Activated T-cell treated with anti-CD3 and anti-CD28 coated beads, Interleukin-2, amount 50 U/mL, for 1 hour (primary cell): ENCODE measurements at regions not wholly inside any gene's neighbourhood (a gene's known extent, or its start where the extent isn't known, plus 50 kb on each side); places are given as distances from the start of the nearest gene placed in this dataset.
"Not testable (repeated sequence)": the region's sequence is repeated elsewhere in the genome, so short reads cannot be mapped to it uniquely, and the experiment has no call there.

Source experiments
- DNase-seq: peaks from one replicate; pipeline ENCODE4 v3.0.0-alpha.2; 2020

DNA sequence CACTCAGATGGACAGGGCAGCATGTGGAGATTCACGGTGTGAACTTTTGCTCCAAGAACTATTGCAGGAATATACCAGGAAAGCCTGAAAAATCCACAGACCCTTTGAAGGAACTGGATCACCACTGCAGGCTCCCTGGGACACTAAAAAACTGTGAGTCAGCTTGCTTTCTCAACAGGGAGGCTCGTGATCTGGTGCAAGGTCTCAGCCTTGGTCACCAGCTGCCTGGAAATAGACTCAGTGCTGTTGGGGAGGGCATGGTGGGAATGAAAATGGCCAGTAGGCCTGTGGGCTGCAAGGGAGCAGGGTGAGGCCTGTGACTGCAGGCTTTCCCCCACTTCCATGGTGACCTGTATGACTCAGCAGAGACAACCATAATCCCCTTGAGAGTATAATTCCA, 426.4 kb upstream of the RPS6KA3 start:
- no peak for DNase-seq

- DNase-seq: no peak
Measured at GRCh38 chrX:20686256-20686655, 419.5 kb upstream of the RPS6KA3 start.

DNA sequence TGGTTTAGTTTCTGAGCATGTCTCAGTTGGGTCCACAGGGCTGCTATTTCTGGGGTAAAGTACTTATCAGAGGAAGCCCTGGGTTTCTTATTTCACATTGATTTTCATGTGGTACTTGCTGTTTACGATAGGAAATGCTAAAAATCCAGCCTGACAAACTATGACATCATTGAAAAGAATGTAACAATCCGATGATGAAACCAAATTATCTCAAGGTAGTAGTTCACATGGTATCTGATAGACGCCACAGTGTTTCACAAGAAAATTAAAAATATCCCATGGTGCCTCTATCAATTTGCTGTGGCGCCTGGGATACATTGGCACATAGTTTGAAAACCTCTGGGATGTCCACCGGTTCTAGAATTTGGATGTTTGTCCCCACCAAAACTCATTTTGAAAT, 418.9 kb upstream of the RPS6KA3 start:
- DNase-seq: no peak

DNA sequence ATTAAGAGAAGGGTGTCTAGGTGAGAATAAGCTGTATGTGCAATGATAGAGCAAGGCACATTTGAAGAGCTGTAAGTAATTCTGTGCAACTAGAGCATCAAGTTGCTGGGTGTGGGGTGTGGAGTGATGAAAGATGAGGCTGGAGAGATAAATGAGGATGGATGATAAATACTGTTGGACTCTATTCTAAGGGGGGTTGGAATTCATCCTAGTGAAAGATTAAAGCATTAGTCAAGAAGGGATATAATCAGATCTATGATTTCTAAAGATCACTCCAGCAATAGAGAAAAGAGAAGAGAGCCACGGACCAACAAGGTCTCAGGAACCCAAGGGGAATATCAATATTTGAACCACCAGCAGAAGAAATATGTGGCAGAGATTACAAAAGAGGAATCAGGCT, 415.0 kb upstream of the RPS6KA3 start:
- DNase-seq: no peak

- DNase-seq: no peak
Measured at GRCh38 chrX:20680998-20681397, 414.3 kb upstream of the RPS6KA3 start.

GRCh38 chrX:20672476-20672875, 405.8 kb upstream of the RPS6KA3 start:
- no peak for DNase-seq

DNA sequence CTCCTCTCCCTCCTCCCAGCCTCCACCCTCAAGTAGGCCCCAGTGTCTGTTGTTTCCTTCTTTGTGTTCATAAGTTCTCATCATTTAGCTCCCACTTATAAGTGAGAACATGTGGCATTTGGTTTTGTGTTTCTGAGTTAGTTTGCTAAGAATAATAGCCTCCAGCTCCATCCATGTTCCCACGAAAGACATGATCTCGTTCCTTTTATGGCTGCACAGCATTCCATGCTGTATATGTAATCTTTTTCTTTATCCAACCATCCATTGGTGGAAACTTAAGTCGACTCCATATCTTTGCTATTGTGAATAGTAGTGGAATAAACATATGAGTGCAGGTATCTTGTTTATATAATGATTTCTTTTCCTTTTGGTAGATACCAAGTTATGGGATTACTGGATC, 405.0 kb upstream of the RPS6KA3 start:
- DNase-seq: not testable (repeated sequence)

DNA sequence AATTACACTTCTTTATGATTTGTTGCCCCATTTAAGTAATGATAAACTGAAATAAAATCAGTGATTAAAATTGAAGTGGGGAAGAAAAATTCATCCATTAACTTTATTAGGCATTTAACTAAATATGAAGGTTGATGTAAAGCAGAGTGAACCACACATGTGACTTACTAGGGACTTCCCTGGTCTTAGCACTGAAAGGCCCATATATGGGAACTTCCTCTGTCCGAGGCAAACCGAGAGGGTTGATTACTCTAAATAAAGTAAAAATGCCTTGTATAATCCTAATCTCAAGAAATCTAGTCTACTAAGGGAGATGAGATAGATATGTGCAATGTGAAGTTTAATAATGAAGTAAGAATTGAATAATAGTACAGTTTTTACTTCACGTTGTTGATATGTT, 403.9 kb upstream of the RPS6KA3 start:
- no peak for DNase-seq

DNA sequence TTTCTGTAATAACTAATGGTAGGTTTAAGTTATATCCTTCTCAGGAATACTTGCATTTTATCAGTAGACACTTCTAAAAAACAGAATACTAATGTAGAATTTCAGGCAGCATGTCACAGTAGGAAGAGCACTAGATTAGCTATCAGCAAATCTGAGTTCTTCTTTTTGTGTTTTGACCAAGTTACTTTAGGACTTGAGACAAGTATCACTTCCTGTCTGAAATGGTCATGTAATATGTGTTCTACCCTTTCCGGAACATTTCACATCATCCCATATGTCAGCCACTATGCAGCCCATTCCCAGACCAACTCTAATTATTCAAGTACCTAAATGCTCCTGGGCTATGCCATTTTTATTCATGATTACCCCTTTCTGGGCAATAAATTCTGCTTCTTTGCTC, 401.8 kb upstream of the RPS6KA3 start:
- no peak for DNase-seq

DNA sequence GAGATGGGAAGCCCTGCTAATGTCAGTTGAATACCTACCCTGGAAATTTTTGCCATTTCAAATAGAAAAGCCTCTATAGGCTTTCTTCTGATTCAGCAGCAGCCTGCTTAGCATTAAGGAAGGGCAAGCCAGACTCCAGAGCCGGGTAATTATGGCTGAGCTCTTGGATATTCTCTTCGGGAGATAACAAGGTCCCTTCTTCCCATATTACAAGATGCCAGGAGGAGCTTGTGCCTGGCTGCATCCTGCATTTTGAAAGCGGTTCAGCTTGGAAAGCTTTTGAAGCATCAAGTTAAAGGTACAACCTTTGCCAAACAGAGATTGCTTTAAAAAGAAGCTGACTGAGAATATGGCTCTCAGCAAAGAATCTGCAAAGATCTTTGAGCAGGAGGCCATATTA, 399.6 kb upstream of the RPS6KA3 start:
- DNase-seq: no peak

GRCh38 chrX:20665481-20665880, 398.8 kb upstream of the RPS6KA3 start:
- no peak for DNase-seq

GRCh38 chrX:20664774-20665173, 398.1 kb upstream of the RPS6KA3 start:
- DNase-seq: no peak

GRCh38 chrX:20664131-20664530, 397.4 kb upstream of the RPS6KA3 start:
- no peak for DNase-seq

DNA sequence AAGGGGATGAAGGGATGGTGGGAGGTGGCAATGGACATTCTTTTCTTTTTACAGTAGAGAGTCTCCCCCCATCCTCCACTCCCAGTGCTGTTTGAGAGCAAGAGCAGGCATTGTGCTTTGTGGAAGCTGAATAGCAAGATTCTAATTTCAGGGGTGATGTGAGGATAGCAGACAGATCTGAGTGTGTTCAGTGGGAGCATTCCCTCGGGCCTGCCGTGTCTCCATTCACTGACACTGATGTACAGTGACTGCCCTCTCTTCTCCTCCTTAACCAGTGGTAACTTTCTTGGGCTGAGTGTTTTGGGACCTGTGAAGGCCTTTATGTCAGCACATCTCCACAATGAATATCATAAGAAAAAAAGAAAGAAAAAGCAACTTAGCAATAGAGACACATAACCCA, 396.6 kb upstream of the RPS6KA3 start:
- no peak for DNase-seq

GRCh38 chrX:20656721-20657120, 390.0 kb upstream of the RPS6KA3 start:
- DNase-seq: no peak

GRCh38 chrX:20654596-20655106, 387.9 kb upstream of the RPS6KA3 start:
- DNase-seq: no peak

DNA sequence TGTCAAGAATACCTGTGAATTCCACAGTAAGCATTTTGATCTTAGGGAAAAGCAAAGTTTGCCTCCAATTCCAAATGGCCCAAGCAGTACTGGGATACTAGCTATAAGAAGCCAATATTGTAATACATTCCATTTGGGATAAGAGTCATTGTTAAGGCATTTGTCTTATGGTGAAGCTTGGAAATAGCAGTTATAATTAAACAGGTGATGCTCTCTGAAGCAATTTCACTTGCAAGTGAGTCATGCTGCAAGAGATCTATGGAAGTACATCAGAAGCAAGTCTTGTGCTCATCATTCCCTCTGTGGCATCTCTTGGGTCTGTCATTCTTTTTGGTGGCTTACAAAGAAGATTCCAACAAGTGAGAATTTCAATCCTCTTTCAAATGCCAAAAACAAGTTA, 386.4 kb upstream of the RPS6KA3 start:
- DNase-seq: no peak

DNA sequence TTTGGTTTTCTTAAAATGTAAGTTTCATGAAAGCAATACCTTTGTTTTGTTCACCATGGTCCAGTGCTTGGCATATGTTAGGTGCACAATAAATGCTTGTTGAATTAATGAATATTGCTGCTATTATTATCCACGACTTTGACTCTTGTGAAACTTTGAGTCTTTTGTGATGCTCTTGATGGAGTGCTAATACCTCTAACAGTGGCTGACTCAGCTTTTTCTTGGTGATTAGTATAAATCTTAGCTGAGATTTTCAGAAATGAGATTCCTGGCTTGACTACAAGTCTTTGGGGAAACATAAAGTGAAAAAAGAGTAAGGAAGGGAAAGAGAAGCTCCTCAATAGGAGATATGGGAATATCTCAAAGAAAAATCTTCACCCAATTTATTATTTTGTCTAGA, 375.2 kb upstream of the RPS6KA3 start:
- no peak for DNase-seq

DNA sequence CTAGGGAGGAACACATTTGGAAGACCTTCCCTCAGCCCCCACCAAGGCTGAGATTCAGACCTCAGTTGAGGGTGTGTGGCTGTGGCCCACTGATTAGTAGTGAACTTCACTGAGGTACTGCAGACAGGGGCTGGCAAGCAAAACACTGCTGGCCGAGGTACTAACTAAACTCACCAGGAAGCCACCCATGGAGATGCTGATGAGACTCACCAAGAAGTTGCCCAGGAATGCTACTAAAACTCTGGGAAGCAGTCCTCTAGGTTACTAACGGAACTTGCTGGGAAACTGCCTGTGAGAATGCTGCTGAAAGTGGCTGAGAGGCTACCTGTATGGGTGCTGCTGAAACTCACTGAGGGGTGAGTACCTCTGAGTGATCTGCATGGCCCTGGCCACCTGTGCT, 372.4 kb upstream of the RPS6KA3 start:
- DNase-seq: no peak

GRCh38 chrX:20637351-20637750, 370.6 kb upstream of the RPS6KA3 start:
- no peak for DNase-seq

DNA sequence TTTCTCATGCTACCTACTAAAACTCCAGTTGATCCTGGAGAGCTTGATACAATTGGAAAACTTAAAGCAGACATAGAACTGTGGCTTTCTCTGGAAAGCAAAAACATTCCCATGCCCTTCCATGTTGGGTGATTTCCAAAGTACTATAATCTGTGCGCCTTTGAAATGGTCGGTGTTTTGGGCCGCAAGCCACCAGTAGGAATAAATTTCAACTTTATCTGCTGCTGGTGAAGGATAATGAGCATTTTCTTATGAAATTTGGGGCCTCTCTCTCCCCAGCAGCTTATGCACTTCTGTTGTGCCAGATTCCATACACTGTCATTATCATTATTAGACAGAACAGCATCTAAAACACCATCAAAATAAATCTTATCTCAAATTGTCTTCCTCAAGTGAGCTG, 366.7 kb upstream of the RPS6KA3 start:
- DNase-seq: no peak

GRCh38 chrX:20623448-20623847, 356.7 kb upstream of the RPS6KA3 start:
- DNase-seq: no peak

GRCh38 chrX:20620306-20620705, 353.6 kb upstream of the RPS6KA3 start:
- no peak for DNase-seq

DNA sequence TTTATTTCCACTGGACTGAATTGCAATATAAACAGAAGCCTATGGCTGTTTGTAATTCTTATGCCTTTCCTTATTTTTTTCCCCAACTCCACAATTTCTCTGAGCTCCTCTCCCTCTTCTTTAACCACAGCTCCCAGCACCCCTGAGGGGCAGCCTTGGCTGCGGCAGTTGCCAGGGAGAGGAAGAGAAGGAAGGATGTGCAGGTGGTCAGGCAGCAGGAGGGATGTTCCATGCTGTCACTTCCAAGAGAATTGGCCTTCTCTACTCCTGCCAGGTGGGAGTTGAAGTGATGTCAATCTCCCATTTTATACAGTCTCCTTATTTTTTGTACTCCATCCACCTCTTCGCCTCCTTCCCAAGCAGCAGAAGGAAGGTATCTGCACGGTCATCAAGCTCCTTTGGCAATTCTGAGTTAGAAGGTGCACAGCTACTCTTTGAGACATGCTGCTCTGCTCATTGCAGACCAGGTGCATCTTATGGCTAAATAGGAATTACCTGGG, 343.3 kb upstream of the RPS6KA3 start:
- DNase-seq: no peak

- no peak for DNase-seq
Measured at GRCh38 chrX:20606831-20607230, 340.1 kb upstream of the RPS6KA3 start.

- DNase-seq: no peak
Measured at GRCh38 chrX:20596856-20597255, 330.1 kb upstream of the RPS6KA3 start.
